Erythroblast (primary cell): ENCODE measurements at regions not wholly inside any gene's neighbourhood (a gene's known extent, or its start where the extent isn't known, plus 50 kb on each side); places are given as distances from the start of the nearest gene placed in this dataset.

Experiments
- GATA1 ChIP-seq: IDR thresholded peaks from 2 replicates; pipeline ENCODE4 v1.6.1; 2011; ENCODE audit warnings: low read depth, mild to moderate bottlenecking, control low read depth, low read length, moderate library complexity
- POLR2A ChIP-seq: IDR thresholded peaks from 2 replicates; pipeline ENCODE4 v1.6.1; 2011; ENCODE audit warnings: mild to moderate bottlenecking, low read length

DNA sequence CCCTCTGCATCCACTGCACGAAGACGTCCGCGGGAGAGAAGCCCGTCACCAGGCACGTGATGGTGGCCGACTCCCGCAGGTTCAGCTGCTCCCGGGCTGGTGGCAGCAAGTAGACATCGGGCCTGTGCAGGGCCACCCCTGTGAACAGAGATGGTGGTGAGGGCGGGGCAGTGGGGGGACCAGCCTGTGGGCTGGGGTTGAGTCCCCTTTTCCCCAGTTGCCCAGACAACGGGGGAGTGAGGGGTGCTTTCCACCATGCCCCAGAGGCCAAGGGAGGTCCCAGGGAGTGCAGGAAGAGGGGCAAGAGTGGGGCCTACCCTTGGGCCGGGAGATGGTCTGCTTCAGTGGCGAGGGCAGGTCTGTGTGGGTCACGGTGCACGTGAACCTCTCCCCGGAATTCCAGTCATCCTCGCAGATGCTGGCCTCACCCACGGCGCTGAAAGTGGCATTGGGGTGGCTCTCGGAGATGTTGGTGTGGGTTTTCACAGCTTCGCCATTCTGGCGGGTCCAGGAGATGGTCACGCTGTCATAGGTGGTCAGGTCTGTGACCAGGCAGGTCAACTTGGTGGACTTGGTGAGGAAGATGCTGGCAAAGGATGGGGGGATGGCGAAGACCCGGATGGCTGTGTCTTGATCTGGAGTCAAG, 328.3 kb downstream of the TMEM121 start:
- TF ChIP-seq POLR2A (no peak), GATA1 (no peak)
